HUES6 (cell line): ENCODE measurements at regions not wholly inside any gene's neighbourhood (a gene's known extent, or its start where the extent isn't known, plus 50 kb on each side); places are given as distances from the start of the nearest gene placed in this dataset.

ENCODE experiments used
- H3K27ac ChIP-seq: 2 replicates; pipeline ENCODE4 v1.7.0; 2013; ENCODE audit warnings: low read depth, mild to moderate bottlenecking, low read length, inconsistent platforms
- H3K27me3 ChIP-seq: 2 replicates; pipeline ENCODE4 v1.6.1; 2013; ENCODE audit warnings: low read length; ENCODE audit not compliant: control insufficient read depth, insufficient read depth
- H3K36me3 ChIP-seq: 2 replicates; pipeline ENCODE4 v1.6.1; 2013; ENCODE audit warnings: low read length; ENCODE audit not compliant: control insufficient read depth, insufficient read depth
- H3K4me1 ChIP-seq: 2 replicates; pipeline ENCODE4 v1.6.1; 2013; ENCODE audit warnings: low read length; ENCODE audit not compliant: control insufficient read depth, insufficient read depth
- H3K4me3 ChIP-seq: 2 replicates; pipeline ENCODE4 v1.5.1; 2013; ENCODE audit warnings: low read depth, low read length
- H3K9ac ChIP-seq: one replicate; pipeline ENCODE4 v1.6.1; 2013; ENCODE audit warnings: mild to moderate bottlenecking, low read length
- H3K9me3 ChIP-seq: 2 replicates; pipeline ENCODE4 v1.6.1; 2013; ENCODE audit warnings: low read depth, low read length; ENCODE audit not compliant: control insufficient read depth, insufficient read depth

GRCh38 chr11:19398772-19399527 is 158.2 kb upstream of the E2F8 start:
- Histone ChIP-seq H3K27ac (no peak overlapping the region), H3K27me3 (no peaks in the 10 kb centered on the region), H3K4me3 (no peak overlapping the region), H3K4me1 (no peaks in the 10 kb centered on the region), H3K36me3 (no peaks in the 10 kb centered on the region), H3K9ac (no peak overlapping the region), H3K9me3 (no peaks in the 10 kb centered on the region)

GRCh38 chr11:19398273-19398672 is 157.5 kb upstream of the E2F8 start:
- Histone ChIP-seq H3K27me3 (no peaks in the 10 kb centered on the region), H3K9ac (no peak overlapping the region), H3K4me1 (no peaks in the 10 kb centered on the region), H3K36me3 (no peaks in the 10 kb centered on the region), H3K4me3 (no peak overlapping the region), H3K27ac (no peak overlapping the region), H3K9me3 (no peaks in the 10 kb centered on the region)

GRCh38 chr11:19395050-19395449 is 154.3 kb upstream of the E2F8 start:
- Histone ChIP-seq H3K27me3 (no peaks in the 10 kb centered on the region), H3K9ac (no peak overlapping the region), H3K36me3 (no peaks in the 10 kb centered on the region), H3K4me1 (no peaks in the 10 kb centered on the region), H3K27ac (no peak overlapping the region), H3K9me3 (peaks cover 10% of the 10 kb centered on the region), H3K4me3 (no peak overlapping the region)

- no peak overlapping the region for H3K4me3 ChIP-seq
- H3K27me3 ChIP-seq: no peaks in the 10 kb centered on the region
- H3K4me1 ChIP-seq: no peaks in the 10 kb centered on the region
- no peaks in the 10 kb centered on the region for H3K36me3 ChIP-seq
- peaks cover 10% of the 10 kb centered on the region for H3K9me3 ChIP-seq
- no peak overlapping the region for H3K9ac ChIP-seq
- no peak overlapping the region for H3K27ac ChIP-seq
These were observed 153.8 kb upstream of the E2F8 start for GRCh38 chr11:19394525-19395016.

- no peak overlapping the region for H3K27ac ChIP-seq
- H3K9me3 ChIP-seq: peaks cover 10% of the 10 kb centered on the region
- no peak overlapping the region for H3K9ac ChIP-seq
- H3K4me3 ChIP-seq: no peak overlapping the region
- no peaks in the 10 kb centered on the region for H3K27me3 ChIP-seq
- no peaks in the 10 kb centered on the region for H3K4me1 ChIP-seq
- H3K36me3 ChIP-seq: no peaks in the 10 kb centered on the region
These were observed 153.2 kb upstream of the E2F8 start for GRCh38 chr11:19393941-19394340.

GRCh38 chr11:19392847-19393518 is 152.2 kb upstream of the E2F8 start:
- H3K27me3 ChIP-seq: no peaks in the 10 kb centered on the region
- H3K36me3 ChIP-seq: no peaks in the 10 kb centered on the region
- H3K4me3 ChIP-seq: no peak overlapping the region
- H3K9ac ChIP-seq: no peak overlapping the region
- no peak overlapping the region for H3K27ac ChIP-seq
- no peaks in the 10 kb centered on the region for H3K4me1 ChIP-seq
- peaks cover 10% of the 10 kb centered on the region for H3K9me3 ChIP-seq

- H3K27ac ChIP-seq: no peak overlapping the region
- no peaks in the 10 kb centered on the region for H3K27me3 ChIP-seq
- no peaks in the 10 kb centered on the region for H3K36me3 ChIP-seq
- no peak overlapping the region for H3K9ac ChIP-seq
- no peaks in the 10 kb centered on the region for H3K4me1 ChIP-seq
- H3K9me3 ChIP-seq: peaks cover 10% of the 10 kb centered on the region
- no peak overlapping the region for H3K4me3 ChIP-seq
These were observed 151.6 kb upstream of the E2F8 start for GRCh38 chr11:19392321-19392720.

GRCh38 chr11:19391652-19392051 is 150.9 kb upstream of the E2F8 start:
- Histone ChIP-seq H3K9ac (no peak overlapping the region), H3K4me1 (no peaks in the 10 kb centered on the region), H3K27me3 (no peaks in the 10 kb centered on the region), H3K27ac (no peak overlapping the region), H3K36me3 (no peaks in the 10 kb centered on the region), H3K9me3 (peaks cover 10% of the 10 kb centered on the region), H3K4me3 (no peak overlapping the region)

- Histone ChIP-seq H3K9me3 (peaks cover 10% of the 10 kb centered on the region), H3K27ac (no peak overlapping the region), H3K27me3 (no peaks in the 10 kb centered on the region), H3K36me3 (no peaks in the 10 kb centered on the region), H3K4me1 (no peaks in the 10 kb centered on the region), H3K4me3 (no peak overlapping the region), H3K9ac (no peak overlapping the region)
These were observed 150.3 kb upstream of the E2F8 start for GRCh38 chr11:19391026-19391425.

- H3K27me3 ChIP-seq: no peaks in the 10 kb centered on the region
- no peaks in the 10 kb centered on the region for H3K36me3 ChIP-seq
- no peak overlapping the region for H3K4me3 ChIP-seq
- no peaks in the 10 kb centered on the region for H3K4me1 ChIP-seq
- H3K9me3 ChIP-seq: peaks cover 10% of the 10 kb centered on the region
- no peak overlapping the region for H3K27ac ChIP-seq
- H3K9ac ChIP-seq: no peak overlapping the region
These were observed 149.1 kb upstream of the E2F8 start for GRCh38 chr11:19389787-19390303.

- Histone ChIP-seq H3K9ac (no peak overlapping the region), H3K9me3 (no peaks in the 10 kb centered on the region), H3K4me1 (no peaks in the 10 kb centered on the region), H3K27ac (no peak overlapping the region), H3K36me3 (no peaks in the 10 kb centered on the region), H3K4me3 (no peak overlapping the region), H3K27me3 (no peaks in the 10 kb centered on the region)
These were observed 141.4 kb upstream of the E2F8 start for GRCh38 chr11:19382131-19382611.
